GM06990 (cell line): ENCODE measurements at regions not wholly inside any gene's neighbourhood (a gene's known extent, or its start where the extent isn't known, plus 50 kb on each side); places are given as distances from the start of the nearest gene placed in this dataset.

Source experiments
- DNase-seq: peaks from one replicate; pipeline ENCODE4 v3.0.0-alpha.2; 2011; ENCODE audit not compliant: insufficient read length; ENCODE audit errors: extremely low read depth
- H3K27me3 ChIP-seq: replicated peaks from 2 replicates; pipeline ENCODE4 v1.6.0; 2011; ENCODE audit warnings: low read length; ENCODE audit not compliant: control insufficient read depth, insufficient read depth
- H3K36me3 ChIP-seq: 2 replicates; pipeline ENCODE4 v1.5.1; 2011; ENCODE audit warnings: low read length; ENCODE audit not compliant: control insufficient read depth, insufficient read depth
- H3K4me3 ChIP-seq: replicated peaks from 2 replicates; pipeline ENCODE4 v1.5.1; 2011; ENCODE audit warnings: low read depth, mild to moderate bottlenecking, control low read depth, low read length
- TF ChIP-seq, protein P1 (sequence below): IDR thresholded peaks from 2 replicates; pipeline ENCODE4 v1.5.1; 2011; ENCODE audit warnings: low read length, control low read depth, mild to moderate bottlenecking, inconsistent platforms; ENCODE audit not compliant: insufficient read depth, poor library complexity, severe bottlenecking

DNA sequence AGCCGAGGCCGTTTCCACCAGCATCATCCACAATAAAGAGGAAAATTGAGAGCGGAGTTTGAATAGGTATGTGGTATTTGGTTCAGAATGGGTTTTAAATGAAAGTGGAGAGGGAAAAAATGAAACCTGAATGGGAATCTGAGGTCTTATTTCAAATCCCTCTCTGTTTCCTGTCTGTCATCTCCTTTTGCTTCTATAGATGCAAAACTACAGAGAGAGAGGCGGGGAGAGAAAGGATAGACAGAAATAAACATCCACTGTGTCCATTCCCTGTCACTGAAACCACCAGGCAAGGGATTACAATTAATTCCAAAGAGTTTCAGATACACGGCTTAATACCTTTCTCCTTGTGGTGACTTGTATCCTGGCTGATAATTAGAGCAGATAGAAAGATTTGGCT, 102.3 kb downstream of the DAD1 start:
- Histone ChIP-seq H3K4me3 (no peak overlapping the region), H3K36me3 (no peaks in the 10 kb centered on the region), H3K27me3 (no peaks in the 10 kb centered on the region)
- TF ChIP-seq, protein P1, sequence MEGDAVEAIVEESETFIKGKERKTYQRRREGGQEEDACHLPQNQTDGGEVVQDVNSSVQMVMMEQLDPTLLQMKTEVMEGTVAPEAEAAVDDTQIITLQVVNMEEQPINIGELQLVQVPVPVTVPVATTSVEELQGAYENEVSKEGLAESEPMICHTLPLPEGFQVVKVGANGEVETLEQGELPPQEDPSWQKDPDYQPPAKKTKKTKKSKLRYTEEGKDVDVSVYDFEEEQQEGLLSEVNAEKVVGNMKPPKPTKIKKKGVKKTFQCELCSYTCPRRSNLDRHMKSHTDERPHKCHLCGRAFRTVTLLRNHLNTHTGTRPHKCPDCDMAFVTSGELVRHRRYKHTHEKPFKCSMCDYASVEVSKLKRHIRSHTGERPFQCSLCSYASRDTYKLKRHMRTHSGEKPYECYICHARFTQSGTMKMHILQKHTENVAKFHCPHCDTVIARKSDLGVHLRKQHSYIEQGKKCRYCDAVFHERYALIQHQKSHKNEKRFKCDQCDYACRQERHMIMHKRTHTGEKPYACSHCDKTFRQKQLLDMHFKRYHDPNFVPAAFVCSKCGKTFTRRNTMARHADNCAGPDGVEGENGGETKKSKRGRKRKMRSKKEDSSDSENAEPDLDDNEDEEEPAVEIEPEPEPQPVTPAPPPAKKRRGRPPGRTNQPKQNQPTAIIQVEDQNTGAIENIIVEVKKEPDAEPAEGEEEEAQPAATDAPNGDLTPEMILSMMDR = no peak
- DNase-seq = no peak

DNA sequence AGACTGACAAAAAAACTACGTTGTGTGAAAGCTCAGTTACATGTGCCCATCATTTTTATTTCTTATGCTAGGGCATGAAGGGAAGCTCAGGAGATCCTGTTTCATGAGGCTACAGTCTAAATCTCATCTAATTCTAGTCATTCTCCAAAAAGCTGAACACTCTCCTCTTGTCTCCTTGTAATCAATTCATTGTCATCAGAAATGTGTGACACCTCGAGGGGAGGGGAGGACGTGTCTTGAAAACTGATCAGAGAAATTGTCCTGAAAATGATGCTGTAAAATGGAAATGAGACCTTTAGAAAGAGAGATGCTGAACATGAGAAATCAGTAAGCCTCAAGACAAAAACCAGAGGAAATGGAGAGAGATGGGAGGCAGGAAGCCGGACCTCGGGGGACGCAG, 103.4 kb downstream of the DAD1 start:
- Histone ChIP-seq H3K27me3 (no peaks in the 10 kb centered on the region), H3K4me3 (no peak overlapping the region), H3K36me3 (no peaks in the 10 kb centered on the region)
- TF ChIP-seq, protein P1 = no peak
- DNase-seq = no peak

GRCh38 chr14:22485178-22485577, 103.8 kb downstream of the DAD1 start:
- Histone ChIP-seq H3K36me3 (no peaks in the 10 kb centered on the region), H3K27me3 (no peaks in the 10 kb centered on the region), H3K4me3 (no peak overlapping the region)
- DNase-seq = no peak
- TF ChIP-seq, protein P1 = no peak

DNA sequence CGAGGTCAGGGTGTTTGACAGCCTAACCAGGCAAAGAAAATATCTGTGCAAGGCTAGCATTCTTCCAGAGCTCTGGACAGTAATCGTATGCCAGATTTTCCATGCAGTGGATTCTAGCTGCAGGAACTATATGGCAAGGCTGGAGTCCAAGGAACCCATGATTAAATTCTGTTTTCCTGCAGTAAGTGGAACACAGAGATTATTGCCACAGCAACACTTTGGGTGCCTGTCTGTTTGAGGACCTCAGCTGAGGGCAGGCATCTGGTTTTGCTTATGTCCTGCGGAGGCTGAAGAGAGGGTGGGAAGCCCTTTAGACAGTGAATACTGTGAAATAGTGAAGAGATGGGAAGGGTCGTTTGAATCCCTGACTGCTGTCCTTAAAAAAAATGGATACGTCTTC, 104.4 kb downstream of the DAD1 start:
- Histone ChIP-seq H3K4me3 (no peak overlapping the region), H3K36me3 (no peaks in the 10 kb centered on the region), H3K27me3 (no peaks in the 10 kb centered on the region)
- DNase-seq = no peak
- TF ChIP-seq, protein P1 = no peak

DNA sequence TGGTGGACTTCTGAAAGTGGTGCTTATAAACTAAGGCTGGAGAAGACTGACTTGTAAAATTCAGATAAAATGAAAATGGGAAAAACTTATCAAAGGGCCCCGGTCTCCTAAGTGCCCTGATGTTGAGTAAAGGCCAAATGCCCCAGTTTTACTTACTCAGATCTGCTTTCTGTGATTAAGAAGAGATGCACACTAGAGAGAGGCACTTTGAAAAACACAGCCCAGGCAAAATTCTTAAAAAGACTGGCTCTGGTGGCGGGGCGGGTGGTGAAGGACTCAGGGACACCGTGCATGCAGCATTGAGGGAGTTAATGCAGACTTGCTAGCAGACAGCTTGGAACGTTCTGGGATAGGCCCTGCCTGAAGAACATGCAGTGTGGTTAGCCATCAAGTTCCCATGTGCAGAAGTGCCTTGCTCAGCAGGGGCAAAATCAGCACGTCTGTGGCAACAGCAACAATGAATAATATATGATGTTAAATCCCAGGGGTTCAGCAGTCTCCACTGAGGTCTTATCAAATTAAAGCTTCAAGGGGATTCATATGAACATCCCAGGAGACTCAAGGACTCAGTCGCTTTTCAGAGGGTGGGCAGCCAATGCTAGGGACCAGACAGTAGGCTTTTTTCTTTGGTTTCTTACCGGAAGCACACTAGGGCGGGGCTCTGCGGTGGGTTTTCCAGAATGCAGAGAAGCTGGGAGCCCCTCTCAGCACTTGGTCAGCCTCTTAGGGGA, 105.0 kb downstream of the DAD1 start:
- DNase-seq = no peak
- Histone ChIP-seq H3K36me3 (no peaks in the 10 kb centered on the region), H3K27me3 (no peaks in the 10 kb centered on the region), H3K4me3 (no peak overlapping the region; the same call in 1 of the 2 replicates)
- TF ChIP-seq, protein P1 = no peak
